NOMO-1 treated with dmso at 0.1 percent for 144 hours (cell line): ENCODE measurements at regions not wholly inside any gene's neighbourhood (a gene's known extent, or its start where the extent isn't known, plus 50 kb on each side); places are given as distances from the start of the nearest gene placed in this dataset.

ENCODE experiments used
- DNase-seq: peaks from one replicate; lab custom pipeline; 2025; ENCODE audit not compliant: unreplicated experiment; lab: John Stamatoyannopoulos, UW

- no peak for DNase-seq
Measured at GRCh38 chr3:157751386-157751785, 248.2 kb upstream of the VEPH1 start.

GRCh38 chr3:157746391-157746790 lies 243.2 kb upstream of the VEPH1 start:
- no peak for DNase-seq

- no peak for DNase-seq
Measured at GRCh38 chr3:157741607-157742006, 238.4 kb upstream of the VEPH1 start.

- no peak for DNase-seq
Measured at GRCh38 chr3:157738441-157738840, 235.2 kb upstream of the VEPH1 start.

- no peak for DNase-seq
Measured at GRCh38 chr3:157718800-157719199, 215.6 kb upstream of the VEPH1 start.

- no peak for DNase-seq
Measured at GRCh38 chr3:157713101-157713500, 209.9 kb upstream of the VEPH1 start.

- DNase-seq, result no peak
Measured at GRCh38 chr3:157705258-157705657, 202.0 kb upstream of the VEPH1 start.

GRCh38 chr3:157700405-157700804 lies 197.2 kb upstream of the VEPH1 start:
- DNase-seq, result no peak

GRCh38 chr3:157695586-157695985 lies 192.4 kb upstream of the VEPH1 start:
- DNase-seq, result no peak

GRCh38 chr3:157695103-157695502 lies 191.9 kb upstream of the VEPH1 start:
- no peak for DNase-seq

- DNase-seq, result no peak
Measured at GRCh38 chr3:157693762-157694161, 190.5 kb upstream of the VEPH1 start.

GRCh38 chr3:157692468-157692867 lies 189.3 kb upstream of the VEPH1 start:
- DNase-seq, result no peak

- DNase-seq, result no peak
Measured at GRCh38 chr3:157683668-157684067, 180.5 kb upstream of the VEPH1 start.

GRCh38 chr3:157672061-157672460 lies 168.8 kb upstream of the VEPH1 start:
- no peak for DNase-seq

- DNase-seq, result no peak
Measured at GRCh38 chr3:157671656-157672055, 168.4 kb upstream of the VEPH1 start.

GRCh38 chr3:157669416-157669815 lies 166.2 kb upstream of the VEPH1 start:
- no peak for DNase-seq

GRCh38 chr3:157667493-157667892 lies 164.3 kb upstream of the VEPH1 start:
- DNase-seq, result no peak

GRCh38 chr3:157662171-157662570 lies 159.0 kb upstream of the VEPH1 start:
- no peak for DNase-seq

- DNase-seq, result no peak
Measured at GRCh38 chr3:157660847-157661246, 157.6 kb upstream of the VEPH1 start.

GRCh38 chr3:157652366-157652765 lies 149.2 kb upstream of the VEPH1 start:
- DNase-seq, result no peak

GRCh38 chr3:157650699-157651098 lies 147.5 kb upstream of the VEPH1 start:
- DNase-seq, result no peak

GRCh38 chr3:157650172-157650571 lies 147.0 kb upstream of the VEPH1 start:
- no peak for DNase-seq

GRCh38 chr3:157649511-157649910 lies 146.3 kb upstream of the VEPH1 start:
- no peak for DNase-seq

GRCh38 chr3:157647820-157648219 lies 144.6 kb upstream of the VEPH1 start:
- DNase-seq, result no peak
